HG03196 (cell line): ENCODE measurements at regions not wholly inside any gene's neighbourhood (a gene's known extent, or its start where the extent isn't known, plus 50 kb on each side); places are given as distances from the start of the nearest gene placed in this dataset.

ENCODE experiments used
- ATAC-seq: cut with Tn5 transposase; IDR thresholded peaks from one replicate; pipeline ENCODE4 v1.9.1; 2021; ENCODE audit not compliant: unreplicated experiment

DNA sequence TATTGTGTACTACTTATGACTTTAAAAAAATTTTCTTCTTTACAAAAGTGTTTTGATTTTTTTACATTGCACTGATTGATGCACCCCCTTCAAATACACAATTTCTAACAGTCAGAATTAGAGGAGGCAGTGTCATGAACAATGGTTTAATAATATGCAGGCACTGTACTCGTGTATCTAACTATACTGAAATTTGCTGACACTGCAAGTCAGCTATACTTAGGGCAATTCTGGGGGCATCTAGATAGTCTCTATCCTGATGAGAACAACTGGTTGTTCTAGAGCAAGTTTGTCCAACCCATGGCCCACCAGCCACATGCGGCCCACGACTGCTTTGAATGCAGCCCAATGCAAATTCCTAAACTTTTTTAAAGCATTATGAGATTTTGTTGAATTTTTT is 375.6 kb downstream of the BCKDHB start:
- ATAC-seq = no peak

GRCh38 chr6:80480421-80481157 is 374.1 kb downstream of the BCKDHB start:
- no peak for ATAC-seq

DNA sequence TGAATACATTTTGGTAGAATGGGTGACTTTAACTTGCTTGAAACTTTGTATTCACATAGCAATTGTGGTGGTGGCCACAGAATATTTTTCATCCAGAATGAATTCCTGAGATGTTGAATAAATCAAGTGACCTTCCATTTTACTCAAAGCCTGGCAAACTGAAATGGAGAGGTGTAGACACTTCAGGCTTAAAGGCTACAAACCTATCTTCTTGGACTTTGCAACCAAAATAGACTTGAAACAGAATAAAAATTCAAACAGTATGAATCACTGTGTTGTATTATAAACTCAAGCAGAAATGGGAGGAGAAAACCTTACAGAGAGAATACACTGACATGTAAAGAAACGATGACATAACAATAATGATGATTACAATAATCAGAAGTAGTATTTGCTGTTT is 371.6 kb downstream of the BCKDHB start:
- ATAC-seq = no peak

DNA sequence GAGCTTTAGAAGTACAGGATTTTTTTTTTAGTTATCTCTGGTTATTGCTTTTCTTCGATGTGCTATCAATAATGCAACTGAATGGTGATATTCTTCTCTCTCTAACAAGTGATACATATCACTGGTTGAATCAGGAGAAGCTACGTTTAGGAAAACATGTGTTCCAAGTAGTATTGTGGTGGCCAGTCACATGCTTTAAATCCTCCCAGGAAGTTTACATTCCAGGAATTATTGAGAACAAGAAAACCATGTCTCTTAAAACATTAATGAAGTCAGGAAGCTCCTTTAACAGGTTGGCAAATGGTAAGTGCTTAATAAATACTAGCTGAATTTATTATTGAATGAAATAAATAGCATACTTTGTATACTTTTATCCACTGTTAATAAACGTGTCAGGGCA is 371.1 kb downstream of the BCKDHB start:
- ATAC-seq = no peak

DNA sequence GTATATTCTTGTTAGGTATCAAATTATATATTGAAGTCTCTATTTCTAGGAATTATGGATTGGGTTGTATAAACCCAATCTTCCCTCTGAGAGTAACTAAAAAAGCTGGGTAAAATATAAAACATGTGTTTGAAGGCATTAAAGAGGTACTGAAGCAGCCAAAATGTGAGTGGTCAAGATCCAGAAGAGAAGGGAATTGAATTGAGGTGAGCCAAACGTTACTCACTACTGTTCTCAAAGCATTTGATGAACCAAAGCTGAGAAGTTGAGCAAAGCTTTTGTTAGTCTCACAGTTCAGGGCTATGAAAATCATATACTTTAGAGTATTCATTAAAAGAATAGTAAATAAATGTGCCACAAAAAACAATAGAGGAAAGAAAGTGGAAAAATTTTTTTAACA is 365.8 kb downstream of the BCKDHB start:
- ATAC-seq = no peak

DNA sequence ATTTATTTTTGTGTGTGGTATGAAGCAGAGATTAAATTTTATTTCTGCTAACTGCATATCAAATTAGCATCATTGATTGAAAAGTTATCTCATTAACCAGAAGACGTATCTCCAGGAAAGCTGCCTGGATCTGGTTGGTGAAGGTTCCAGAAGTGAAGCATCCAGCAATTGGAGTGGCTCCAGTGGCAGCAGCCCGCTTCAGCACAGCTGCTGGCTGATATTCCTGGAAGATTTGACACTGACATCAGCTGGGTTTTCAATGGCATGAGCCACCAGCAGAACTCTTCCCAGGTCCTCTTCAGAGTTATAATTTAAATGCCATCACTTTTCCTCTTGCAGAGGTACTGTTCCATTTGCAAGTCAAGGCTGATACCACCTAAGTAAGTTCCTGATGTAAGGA is 363.5 kb downstream of the BCKDHB start:
- ATAC-seq = no peak

DNA sequence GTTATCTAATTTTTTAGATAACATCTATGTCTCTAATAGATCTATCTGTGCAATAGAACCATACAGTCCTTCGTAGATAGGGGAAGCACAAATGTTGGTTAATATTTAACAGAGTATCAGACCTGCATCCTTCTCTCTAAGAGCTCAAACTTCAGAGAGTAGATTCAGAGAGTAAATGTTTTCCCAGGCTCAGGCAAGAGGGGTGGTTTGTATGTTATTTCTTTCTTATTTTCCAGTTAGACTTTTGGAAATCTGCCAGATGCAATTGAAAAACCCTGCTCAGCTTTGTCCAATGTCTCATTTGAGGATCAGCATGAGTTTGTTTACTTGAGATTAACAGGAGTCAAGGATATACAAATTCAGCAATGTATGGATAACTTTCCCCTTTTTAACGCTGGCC is 361.9 kb downstream of the BCKDHB start:
- ATAC-seq = no peak

- ATAC-seq = no peak
Observed at GRCh38 chr6:80467408-80467807, 360.9 kb downstream of the BCKDHB start.

GRCh38 chr6:80466981-80467380 is 360.5 kb downstream of the BCKDHB start:
- no peak for ATAC-seq

GRCh38 chr6:80465513-80465912 is 359.0 kb downstream of the BCKDHB start:
- no peak for ATAC-seq

- no peak for ATAC-seq
Observed at GRCh38 chr6:80464901-80465300, 358.4 kb downstream of the BCKDHB start.

GRCh38 chr6:80463197-80463596 is 356.7 kb downstream of the BCKDHB start:
- ATAC-seq = no peak

GRCh38 chr6:80460257-80460865 is 353.9 kb downstream of the BCKDHB start:
- no peak for ATAC-seq

DNA sequence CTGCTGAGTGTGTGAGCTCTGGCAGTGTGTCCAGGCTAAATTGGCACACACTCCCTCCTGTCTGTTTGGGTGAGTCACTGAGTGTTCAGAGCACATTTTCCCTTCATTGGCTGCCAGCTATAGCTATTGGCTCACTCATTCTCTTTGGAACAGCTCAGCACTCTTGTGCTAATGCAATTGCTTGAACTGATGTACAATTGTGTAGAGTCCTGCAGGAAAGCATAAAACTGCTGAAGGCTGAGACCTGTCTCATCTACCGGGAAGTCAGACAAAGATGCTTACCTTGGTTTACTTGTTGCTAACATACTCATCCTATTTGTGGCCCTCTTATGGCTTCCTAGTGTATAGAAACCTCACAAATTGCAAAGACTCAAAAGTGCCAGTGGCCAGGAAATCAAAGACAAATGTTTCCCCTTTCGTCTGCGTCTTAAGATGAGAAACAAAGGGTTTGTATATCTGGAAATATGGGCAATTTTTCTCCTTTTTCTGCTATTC is 351.0 kb downstream of the BCKDHB start:
- ATAC-seq = no peak

DNA sequence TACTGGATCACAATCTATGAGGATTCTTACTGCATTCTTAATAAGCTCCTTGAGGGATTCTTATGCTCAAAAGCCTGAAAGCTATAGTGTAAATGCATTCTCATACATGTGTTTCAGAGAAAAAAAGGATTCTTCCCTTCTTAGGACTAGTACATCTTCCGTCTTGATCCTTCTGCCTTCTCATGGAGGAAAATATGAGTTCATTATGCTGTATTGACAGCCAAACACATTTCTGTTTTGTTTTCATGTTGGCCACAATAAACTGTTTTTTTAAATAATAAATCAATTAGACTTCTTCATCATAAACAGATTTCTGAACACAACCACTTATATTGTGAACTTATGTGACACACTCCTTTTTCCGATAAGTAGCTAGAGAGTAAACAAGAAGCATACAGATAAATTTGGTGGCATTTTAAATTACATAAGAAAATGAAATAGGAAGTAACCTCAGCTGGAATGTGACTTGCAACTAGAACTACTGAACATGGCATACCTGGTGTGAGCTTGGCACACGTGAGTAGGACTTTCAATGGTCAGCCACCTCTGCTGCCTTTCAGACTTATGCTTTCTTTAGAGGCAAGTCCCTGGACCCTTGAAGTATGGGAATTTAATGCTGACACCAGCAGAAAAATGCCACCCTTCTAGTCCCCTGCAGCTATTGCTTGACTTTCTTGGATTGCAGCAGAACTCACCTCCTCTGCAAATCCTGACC is 350.4 kb downstream of the BCKDHB start:
- ATAC-seq = no peak

DNA sequence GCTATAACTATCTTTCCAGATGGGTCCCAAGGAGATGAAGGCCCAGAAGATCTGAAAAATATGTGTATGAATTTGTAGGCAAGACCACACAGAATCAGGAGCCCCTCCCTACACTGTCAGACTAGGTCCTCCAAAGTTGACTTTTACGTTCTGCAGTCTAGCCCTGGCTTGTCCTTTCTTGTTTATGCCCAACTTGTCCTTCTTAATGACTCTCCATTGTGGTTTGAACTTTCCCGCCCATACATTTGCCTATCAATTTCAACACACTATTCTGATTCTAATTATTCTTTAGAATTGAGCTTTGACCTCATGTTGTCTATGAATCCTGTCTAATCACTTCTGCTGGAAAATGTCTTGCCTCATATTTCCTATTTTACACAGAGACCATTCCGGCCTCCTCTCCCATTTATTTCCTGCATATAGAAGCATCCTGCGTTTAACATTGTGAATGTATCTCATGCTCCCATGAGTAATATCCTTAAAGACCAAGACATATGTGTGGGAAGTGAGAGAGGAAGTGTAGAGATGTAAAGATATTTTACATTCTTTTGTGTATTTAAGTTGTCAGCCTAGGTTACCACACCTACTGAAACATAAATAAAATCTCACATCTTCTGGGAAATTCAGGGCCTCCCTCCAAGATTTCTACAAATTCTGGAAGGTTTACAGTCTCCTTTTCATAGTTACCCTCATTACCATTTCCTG is 348.3 kb downstream of the BCKDHB start:
- peak; percentile 15 for ATAC-seq

GRCh38 chr6:80454197-80454596 is 347.7 kb downstream of the BCKDHB start:
- ATAC-seq = peak; percentile 79

- no peak for ATAC-seq
Observed at GRCh38 chr6:80449726-80450125, 343.3 kb downstream of the BCKDHB start.

DNA sequence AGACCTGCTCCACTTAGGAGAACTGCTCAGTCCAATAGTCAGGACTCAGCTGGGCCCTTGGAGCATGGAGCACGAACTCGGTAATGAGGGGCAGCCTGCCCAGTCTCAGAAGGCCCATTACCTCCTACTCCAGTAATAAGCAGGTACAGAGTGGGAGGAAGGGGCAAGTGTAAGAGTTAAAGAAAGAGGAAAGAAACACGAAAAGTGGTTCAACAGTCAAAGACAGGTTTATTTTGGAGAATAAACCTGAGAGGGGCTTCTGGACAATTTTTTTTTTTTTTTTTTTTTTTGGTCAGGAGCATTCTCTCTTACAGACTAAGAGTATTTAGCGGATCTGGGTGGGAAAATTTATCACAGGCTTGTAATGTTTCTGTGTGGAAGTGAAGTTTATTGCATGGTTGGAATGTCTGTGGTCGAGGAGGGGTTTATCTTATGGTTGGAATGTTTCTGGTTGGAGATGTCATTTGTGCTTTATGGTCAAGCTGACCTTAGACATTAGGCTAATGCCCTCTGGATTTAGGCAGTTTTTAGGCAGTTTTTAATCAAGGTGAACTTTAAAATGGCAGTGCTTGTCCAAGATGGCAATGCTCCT is 340.1 kb downstream of the BCKDHB start:
- ATAC-seq = no peak

DNA sequence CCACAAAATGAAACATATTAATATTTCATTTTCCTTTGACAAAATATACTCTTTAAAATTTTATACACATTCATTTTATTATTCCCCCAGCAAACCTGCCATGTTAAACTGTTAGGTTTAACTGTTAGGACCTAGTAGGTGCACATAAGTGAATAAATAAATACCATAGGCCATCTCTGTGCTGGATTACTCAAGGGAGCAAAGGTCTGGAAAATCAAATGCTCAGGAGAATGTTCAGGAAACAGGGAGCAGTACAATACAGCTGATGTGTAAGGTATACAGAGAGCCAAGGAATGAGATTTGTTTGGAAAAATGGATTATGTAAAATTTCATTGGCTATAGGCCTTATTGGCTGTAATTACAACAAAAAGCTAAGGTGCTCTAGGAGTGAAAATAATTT is 339.3 kb downstream of the BCKDHB start:
- no peak for ATAC-seq

- no peak for ATAC-seq
Observed at GRCh38 chr6:80442366-80442765, 335.9 kb downstream of the BCKDHB start.
